ENCODE measurements at regions not wholly inside any gene's neighbourhood (a gene's known extent, or its start where the extent isn't known, plus 50 kb on each side); places are given as distances from the start of the nearest gene placed in this dataset.
"Not testable (repeated sequence)": the region's sequence is repeated elsewhere in the genome, so short reads cannot be mapped to it uniquely, and the experiment has no call there.

- no peak for DNase-seq
Measured at GRCh38 chr1:116819081-116819480, 64.9 kb downstream of the CD2 start.

- DNase-seq, result no peak
Measured at GRCh38 chr1:116820369-116820768, 66.1 kb downstream of the CD2 start.

- DNase-seq, result no peak
Measured at GRCh38 chr1:116821763-116822162, 67.5 kb downstream of the CD2 start.

GRCh38 chr1:116824631-116825206 lies 70.5 kb downstream of the CD2 start:
- peak; percentile 49 for DNase-seq

GRCh38 chr1:116825207-116825719 lies 71.0 kb downstream of the CD2 start:
- DNase-seq, result no peak

- DNase-seq, result peak; percentile 13
Measured at GRCh38 chr1:116825720-116826438, 71.6 kb downstream of the CD2 start.

- no peak for DNase-seq
Measured at GRCh38 chr1:116826818-116827606, 72.8 kb downstream of the CD2 start.

- DNase-seq, result no peak
Measured at GRCh38 chr1:116827607-116828105, 73.4 kb downstream of the CD2 start.

GRCh38 chr1:116832308-116832931 lies 77.3 kb upstream of the PTGFRN start:
- DNase-seq, result no peak

GRCh38 chr1:116832932-116833578 lies 76.7 kb upstream of the PTGFRN start:
- DNase-seq, result no peak

- DNase-seq, result no peak
Measured at GRCh38 chr1:116833718-116834117, 76.0 kb upstream of the PTGFRN start.

- DNase-seq, result no peak
Measured at GRCh38 chr1:116834595-116834994, 75.1 kb upstream of the PTGFRN start.

GRCh38 chr1:116835161-116835560 lies 74.6 kb upstream of the PTGFRN start:
- DNase-seq, result no peak

GRCh38 chr1:116836099-116836498 lies 73.6 kb upstream of the PTGFRN start:
- no peak for DNase-seq

GRCh38 chr1:116841569-116842344 lies 68.0 kb upstream of the PTGFRN start:
- DNase-seq, result no peak

- no peak for DNase-seq
Measured at GRCh38 chr1:116842654-116843053, 67.1 kb upstream of the PTGFRN start.

GRCh38 chr1:116844775-116845174 lies 64.9 kb upstream of the PTGFRN start:
- DNase-seq, result no peak

GRCh38 chr1:116847190-116847589 lies 62.5 kb upstream of the PTGFRN start:
- DNase-seq, result no peak

GRCh38 chr1:116847688-116848531 lies 61.8 kb upstream of the PTGFRN start:
- no peak for DNase-seq

- DNase-seq, result no peak
Measured at GRCh38 chr1:116850436-116850835, 59.3 kb upstream of the PTGFRN start.

GRCh38 chr1:116851189-116851588 lies 58.5 kb upstream of the PTGFRN start:
- DNase-seq, result not testable (repeated sequence)
